ENCODE measurements at regions not wholly inside any gene's neighbourhood (a gene's known extent, or its start where the extent isn't known, plus 50 kb on each side); places are given as distances from the start of the nearest gene placed in this dataset.
A peak's percentile ranks its signal among the peaks of the same experiment; 100 is the strongest.
"Not testable (repeated sequence)": the region's sequence is repeated elsewhere in the genome, so short reads cannot be mapped to it uniquely, and the experiment has no call there.

GRCh38 chr15:20785151-20785936, 80.8 kb downstream of the POTEB2 start:
- DNase-seq, result not testable (repeated sequence)

- DNase-seq, result not testable (repeated sequence)
These were observed 82.4 kb downstream of the POTEB2 start for GRCh38 chr15:20783598-20784184.

GRCh38 chr15:20775412-20775811, 90.7 kb downstream of the POTEB2 start:
- not testable (repeated sequence) for DNase-seq

DNA sequence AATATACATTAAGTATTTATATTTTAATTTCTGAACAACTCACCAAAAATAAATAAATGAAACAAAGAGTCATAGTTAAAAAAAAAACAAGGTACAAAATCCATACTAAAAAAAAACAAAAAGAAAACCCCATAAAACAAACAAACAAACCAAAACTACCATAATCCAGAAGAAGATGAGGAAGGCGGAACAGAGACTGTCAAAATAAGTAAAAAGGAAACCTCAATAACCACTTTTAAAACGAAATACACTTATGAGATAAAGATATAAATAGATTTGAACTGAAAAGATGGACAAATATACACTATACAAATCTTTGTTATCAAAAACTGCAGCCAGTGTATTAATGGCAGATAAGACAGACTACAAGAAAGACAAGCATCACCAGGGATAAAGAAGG, 98.2 kb downstream of the POTEB2 start:
- not testable (repeated sequence) for DNase-seq

GRCh38 chr15:20762422-20762821, 103.7 kb downstream of the POTEB2 start:
- not testable (repeated sequence) for DNase-seq

DNA sequence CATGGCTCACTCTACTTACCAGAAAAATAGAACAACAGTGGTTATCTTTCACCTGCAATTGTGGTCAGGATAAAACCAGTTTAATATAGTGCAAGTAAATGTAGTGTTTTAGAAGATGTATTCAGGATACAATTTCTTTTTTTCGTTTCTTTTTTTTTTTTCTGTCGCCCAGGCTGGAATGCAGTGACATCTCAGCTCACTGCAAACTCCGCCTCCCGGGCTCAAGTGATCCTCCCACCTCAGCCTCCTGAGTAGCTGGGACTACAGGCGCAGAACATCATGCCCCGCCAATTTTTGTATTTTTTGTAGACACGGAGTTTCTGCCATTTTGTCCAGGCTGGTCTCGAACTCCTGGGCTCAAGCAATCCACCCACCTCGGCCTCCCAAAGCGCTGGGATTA, 109.7 kb downstream of the POTEB2 start:
- DNase-seq, result not testable (repeated sequence)

- peak; percentile 82 for DNase-seq
These were observed 110.3 kb downstream of the POTEB2 start for GRCh38 chr15:20755665-20756398.

GRCh38 chr15:20733493-20733892, 132.6 kb downstream of the POTEB2 start:
- not testable (repeated sequence) for DNase-seq

All from stimulated activated CD4-positive, alpha-beta T cell treated with anti-CD3 and anti-CD28 coated beads, Interleukin-15, amount 100 ng/mL, for 24 hours (primary cell).